ENCODE measurements at regions not wholly inside any gene's neighbourhood (a gene's known extent, or its start where the extent isn't known, plus 50 kb on each side); places are given as distances from the start of the nearest gene placed in this dataset.

GRCh38 chr4:132498215-132498614 lies 650.9 kb upstream of the PCDH10 start:
- Histone ChIP-seq H3K9ac (ENCODE audit: low read depth, low read length, poor library complexity, severe bottlenecking) (no peak overlapping the region), H3K4me3 (ENCODE audit: low read length, poor library complexity, severe bottlenecking) (no peak overlapping the region), H2AFZ (ENCODE audit: low read length) (no peak overlapping the region), H3K4me1 (ENCODE audit: insufficient read depth, low read length, poor library complexity, severe bottlenecking) (peaks cover 9% of the 10 kb centered on the region), H3K4me2 (ENCODE audit: low read depth, low read length, poor library complexity, severe bottlenecking) (no peak overlapping the region), H3K79me2 (ENCODE audit: insufficient read depth, low read length) (no peaks in the 10 kb centered on the region), H3K9me3 (ENCODE audit: insufficient read depth, low read depth, low read length) (no peaks in the 10 kb centered on the region), H4K20me1 (ENCODE audit: insufficient read depth, low read length, poor library complexity, severe bottlenecking) (no peaks in the 10 kb centered on the region), H3K27me3 (ENCODE audit: insufficient read depth, low read length, poor library complexity, severe bottlenecking) (no peaks in the 10 kb centered on the region), H3K9me2 (replicated peaks; ENCODE audit: low read depth, low read length) (no peaks in the 10 kb centered on the region), H3F3A (ENCODE audit: low read depth) (no peaks in the 10 kb centered on the region), H3K36me3 (ENCODE audit: insufficient read depth, low read length) (no peaks in the 10 kb centered on the region)
- TF ChIP-seq EZH2phosphoT487 (IDR thresholded peaks at IDR 0.05; ENCODE audit: borderline replicate concordance), result no peak
- TF ChIP-seq CTCF (conservative IDR thresholded peaks at IDR 0.05; ENCODE audit: low read length), result no peak

- Histone ChIP-seq H3K9me2 (replicated peaks; ENCODE audit: low read depth, low read length) (no peaks in the 10 kb centered on the region), H4K20me1 (ENCODE audit: insufficient read depth, low read length, poor library complexity, severe bottlenecking) (no peaks in the 10 kb centered on the region), H3K27me3 (ENCODE audit: insufficient read depth, low read length, poor library complexity, severe bottlenecking) (no peaks in the 10 kb centered on the region), H3K4me1 (ENCODE audit: insufficient read depth, low read length, poor library complexity, severe bottlenecking) (peaks cover 9% of the 10 kb centered on the region), H3F3A (ENCODE audit: low read depth) (no peaks in the 10 kb centered on the region), H3K36me3 (ENCODE audit: insufficient read depth, low read length) (no peaks in the 10 kb centered on the region), H3K9ac (ENCODE audit: low read depth, low read length, poor library complexity, severe bottlenecking) (no peak overlapping the region), H2AFZ (ENCODE audit: low read length) (no peak overlapping the region; the same call in 1 of the 2 replicates), H3K4me2 (ENCODE audit: low read depth, low read length, poor library complexity, severe bottlenecking) (no peak overlapping the region), H3K79me2 (ENCODE audit: insufficient read depth, low read length) (no peaks in the 10 kb centered on the region), H3K9me3 (ENCODE audit: insufficient read depth, low read depth, low read length) (no peaks in the 10 kb centered on the region), H3K4me3 (ENCODE audit: low read length, poor library complexity, severe bottlenecking) (no peak overlapping the region)
- TF ChIP-seq EZH2phosphoT487 (IDR thresholded peaks at IDR 0.05; ENCODE audit: borderline replicate concordance), result no peak
- TF ChIP-seq CTCF (conservative IDR thresholded peaks at IDR 0.05; ENCODE audit: low read length), result no peak
These were observed 647.0 kb upstream of the PCDH10 start for GRCh38 chr4:132502096-132502552.

GRCh38 chr4:132504438-132504837 lies 644.7 kb upstream of the PCDH10 start:
- H3K4me3 ChIP-seq (ENCODE audit: low read length, poor library complexity, severe bottlenecking), result no peak overlapping the region
- no peak overlapping the region for H2AFZ ChIP-seq (ENCODE audit: low read length)

More at GRCh38 chr4:132504438-132504837, 644.7 kb upstream of the PCDH10 start:
- Histone ChIP-seq H3K9ac (ENCODE audit: low read depth, low read length, poor library complexity, severe bottlenecking) (no peak overlapping the region), H3K9me3 (ENCODE audit: insufficient read depth, low read depth, low read length) (no peaks in the 10 kb centered on the region), H3K79me2 (ENCODE audit: insufficient read depth, low read length) (no peaks in the 10 kb centered on the region), H4K20me1 (ENCODE audit: insufficient read depth, low read length, poor library complexity, severe bottlenecking) (no peaks in the 10 kb centered on the region), H3K4me2 (ENCODE audit: low read depth, low read length, poor library complexity, severe bottlenecking) (no peak overlapping the region), H3K4me1 (ENCODE audit: insufficient read depth, low read length, poor library complexity, severe bottlenecking) (peaks cover 9% of the 10 kb centered on the region), H3K9me2 (replicated peaks; ENCODE audit: low read depth, low read length) (no peaks in the 10 kb centered on the region), H3K36me3 (ENCODE audit: insufficient read depth, low read length) (no peaks in the 10 kb centered on the region), H3F3A (ENCODE audit: low read depth) (no peaks in the 10 kb centered on the region), H3K27me3 (ENCODE audit: insufficient read depth, low read length, poor library complexity, severe bottlenecking) (no peaks in the 10 kb centered on the region)
- TF ChIP-seq EZH2phosphoT487 (IDR thresholded peaks at IDR 0.05; ENCODE audit: borderline replicate concordance) (no peak), CTCF (conservative IDR thresholded peaks at IDR 0.05; ENCODE audit: low read length) (no peak)

All from Loucy (cell line).